Endothelial cell of umbilical vein (primary cell): ENCODE measurements at regions not wholly inside any gene's neighbourhood (a gene's known extent, or its start where the extent isn't known, plus 50 kb on each side); places are given as distances from the start of the nearest gene placed in this dataset.

ENCODE experiments used
- BruUV-seq: library from RNA; stranded (reverse); fragments of 400-500 nt; replicated peaks from 2 replicates; lab custom pipeline; 2021; lab: Mats Ljungman, UMichigan
- CTCF ChIA-PET: fragments of 300-600, 350-600 bp; sonication (Branson Sonifier 250); formaldehyde crosslinking; loops from one replicate; lab custom pipeline; 2021; ENCODE audit warnings: antibody characterized with exemption, inconsistent platforms; lab: Charles Lee
- POLR2A ChIA-PET: fragments of 300-600, 350-600 bp; sonication (Branson Sonifier 250); formaldehyde crosslinking; loops from one replicate; lab custom pipeline; 2021; ENCODE audit warnings: antibody characterized with exemption, inconsistent platforms; lab: Charles Lee
- DNase-seq: peaks from one replicate; pipeline ENCODE4 v3.0.0-alpha.2; 2011; ENCODE audit warnings: low read depth, low spot score
- FAIRE-seq: peaks from 2 replicates; lab custom pipeline; 2011; peaks lifted over from hg19 to GRCh38; lab: Jason Lieb, UNC
- H2AFZ ChIP-seq: 2 replicates; pipeline ENCODE4 v1.6.0; 2012; ENCODE audit warnings: low read depth, low read length, control low read depth, inconsistent platforms
- H3K27ac ChIP-seq: 2 replicates; pipeline ENCODE4 v1.5.1; 2011; ENCODE audit warnings: low read depth, mild to moderate bottlenecking, control low read depth, low read length, moderate library complexity; ENCODE audit not compliant: insufficient read depth
- H3K27me3 ChIP-seq, 2 experiments: 2 replicates each; pipeline versions ENCODE4 v1.6.0 to v1.6.1; 2011; ENCODE audit warnings: low read length in 2 of 2, mixed read lengths in 1 of 2; ENCODE audit not compliant: control insufficient read depth in 2 of 2, insufficient read depth in 2 of 2
- H3K36me3 ChIP-seq, 2 experiments: 2 replicates in 1 of 2; 3 replicates in 1 of 2; pipeline ENCODE4 v1.5.1; 2011; ENCODE audit warnings: low read length in 2 of 2, mild to moderate bottlenecking in 1 of 2, moderate library complexity in 1 of 2; ENCODE audit not compliant: control insufficient read depth in 2 of 2, insufficient read depth in 2 of 2; ENCODE audit errors: extremely low read depth in 1 of 2
- H3K4me1 ChIP-seq: 3 replicates; pipeline ENCODE4 v1.5.1; 2011; ENCODE audit warnings: mild to moderate bottlenecking, low read length; ENCODE audit not compliant: control insufficient read depth, insufficient read depth; ENCODE audit errors: extremely low read depth
- H3K4me2 ChIP-seq: 2 replicates; pipeline ENCODE4 v1.6.1; 2011; ENCODE audit warnings: low read length, control low read depth, mixed read lengths; ENCODE audit not compliant: insufficient read depth
- H3K4me3 ChIP-seq, 3 experiments: fragments of 200-600 bp in 1 of 3; sonication (generic), shearing (Covaris generic) in 1 of 3; replicated peaks in 1 of 3; 2 replicates each; pipeline ENCODE4 v1.5.1; 2011 to 2016; ENCODE audit warnings: control low read depth in 3 of 3, low read length in 3 of 3, mild to moderate bottlenecking in 2 of 3, inconsistent platforms in 1 of 3, low read depth in 1 of 3, moderate library complexity in 1 of 3; ENCODE audit not compliant: insufficient read depth in 1 of 3
- H3K79me2 ChIP-seq: 2 replicates; pipeline ENCODE4 v1.6.0; 2012; ENCODE audit warnings: low read length, inconsistent platforms; ENCODE audit not compliant: control insufficient read depth, insufficient read depth
- H3K9ac ChIP-seq: replicated peaks from 2 replicates; pipeline ENCODE3; 2011; ENCODE audit warnings: low read length, control low read depth; ENCODE audit not compliant: insufficient read depth; ENCODE audit errors: extremely low read depth
- H3K9me1 ChIP-seq: replicated peaks from 3 replicates; pipeline ENCODE4 v1.6.0; 2011; ENCODE audit warnings: mild to moderate bottlenecking, low read length; ENCODE audit not compliant: control insufficient read depth, insufficient read depth; ENCODE audit errors: extremely low read depth
- H3K9me3 ChIP-seq: replicated peaks from 2 replicates; pipeline ENCODE4 v1.5.1; 2012; ENCODE audit warnings: low read length, inconsistent platforms; ENCODE audit not compliant: control insufficient read depth, insufficient read depth
- H4K20me1 ChIP-seq: replicated peaks from 2 replicates; pipeline ENCODE3; 2011; ENCODE audit warnings: mild to moderate bottlenecking, low read length; ENCODE audit not compliant: control insufficient read depth, insufficient read depth; ENCODE audit errors: extremely low read depth
- CTCF ChIP-seq, 2 donors: IDR thresholded peaks; 1 replicate in 1 of 2; 2 replicates in 1 of 2; pipeline ENCODE4 v1.5.1; 2011; ENCODE audit warnings: low read length in 2 of 2, mild to moderate bottlenecking in 2 of 2, moderate library complexity in 2 of 2, control low read depth in 1 of 2, inconsistent platforms in 1 of 2, low read depth in 1 of 2; ENCODE audit not compliant: insufficient read depth in 1 of 2; ENCODE audit errors: extremely low read depth in 1 of 2
- EZH2 ChIP-seq: IDR thresholded peaks from 2 replicates; pipeline ENCODE4 v1.6.1; 2012; ENCODE audit warnings: borderline replicate concordance, low read depth, mild to moderate bottlenecking, moderate library complexity, low read length, inconsistent platforms; ENCODE audit not compliant: severe bottlenecking
- FOS ChIP-seq: IDR thresholded peaks from 2 replicates; pipeline ENCODE4 v1.6.1; 2011; ENCODE audit warnings: mild to moderate bottlenecking, low read length, moderate library complexity, borderline replicate concordance; ENCODE audit not compliant: insufficient read depth
- POLR2A ChIP-seq: IDR thresholded peaks from 2 replicates; pipeline ENCODE4 v1.6.1; 2012; ENCODE audit warnings: low read depth, mild to moderate bottlenecking, control low read depth, low read length
- POLR2AphosphoS5 ChIP-seq: IDR thresholded peaks from 2 replicates; pipeline ENCODE4 v1.6.1; 2012; ENCODE audit warnings: low read depth, mild to moderate bottlenecking, control low read depth, low read length, moderate library complexity; ENCODE audit not compliant: insufficient read depth
- dilution Hi-C: fragments of 300-500 bp; cut with MboI; formaldehyde crosslinking; loops from one replicate; pipeline ENCODE4 v1.15.0; 2019; ENCODE audit warnings: low sequenced_read_pairs; ENCODE audit not compliant: extremely low pct_ligation_motif_present
- intact Hi-C: fragments of 100-400 bp; cut with micrococcal nuclease; formaldehyde crosslinking; loops from one replicate; pipeline ENCODE4 v1.10.0; 2022

GRCh38 chr1:200464784-200465400, 55.1 kb upstream of the ZNF281 start:
- Histone ChIP-seq H3K27ac (no peak overlapping the region), H3K9me3 (no peaks in the 10 kb centered on the region), H3K4me1 (no peaks in the 10 kb centered on the region), H4K20me1 (no peaks in the 10 kb centered on the region), H3K9me1 (no peaks in the 10 kb centered on the region), H3K27me3 (peaks cover 0 to 3% of the 10 kb centered on the region in 2 experiments), H3K36me3 (no peaks in the 10 kb centered on the region), H2AFZ (no peak overlapping the region), H3K9ac (no peak overlapping the region), H3K4me2 (no peak overlapping the region), H3K4me3 (no peak overlapping the region), H3K79me2 (no peaks in the 10 kb centered on the region)
- dilution Hi-C loops, result no loop called here
- POLR2A ChIA-PET, result no interaction called here
- intact Hi-C loops, result loop anchor here (5.0 kb wide), 1 partner anchor 38 kb away; no protein-coding TSS in a partner anchor
- no peak for FAIRE-seq
- no peak for DNase-seq
- no TSS peak for BruUV-seq
- CTCF ChIA-PET, result interaction anchor here (0.8 to 1.6 kb wide), 2 partner anchors 8 to 12 kb away, joined by 3 to 5 read pairs; no protein-coding TSS in a partner anchor
- no peak for TF ChIP-seq FOS
- TF ChIP-seq EZH2, result no peak
- TF ChIP-seq POLR2A, result no peak
- no peak for TF ChIP-seq CTCF (IDR thresholded peaks at IDR 0.05; ENCODE audit: extremely low read depth in 1 of 2, insufficient read depth in 1 of 2, low read depth in 1 of 2, low read length in 2 of 2)
- no peak for TF ChIP-seq POLR2AphosphoS5
